HG02938 (cell line): ENCODE measurements at regions not wholly inside any gene's neighbourhood (a gene's known extent, or its start where the extent isn't known, plus 50 kb on each side); places are given as distances from the start of the nearest gene placed in this dataset.

Experiments used
- ATAC-seq: cut with Tn5 transposase; IDR thresholded peaks from one replicate; pipeline ENCODE4 v1.9.1; 2021; ENCODE audit warnings: mild to moderate bottlenecking, moderate library complexity; ENCODE audit not compliant: unreplicated experiment

DNA sequence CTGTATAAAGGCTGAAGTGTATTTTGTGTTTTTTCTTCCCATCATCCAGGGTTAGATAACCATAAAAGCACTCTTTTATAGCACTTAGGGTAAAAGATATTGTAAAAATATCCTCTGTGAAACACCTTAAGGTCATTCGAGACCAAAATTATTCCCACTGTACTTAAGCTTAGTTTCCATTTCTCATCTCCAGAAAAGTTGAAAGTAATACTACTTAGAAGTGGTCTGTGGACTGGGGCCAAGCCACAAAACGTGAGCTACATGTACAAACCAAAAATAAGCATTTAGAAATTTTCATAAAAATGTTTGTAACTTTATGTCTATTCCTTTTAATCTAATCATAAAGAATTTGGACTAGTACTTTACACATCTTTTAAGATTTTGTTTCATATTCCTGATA is 142.0 kb upstream of the NTM start:
- no peak for ATAC-seq

DNA sequence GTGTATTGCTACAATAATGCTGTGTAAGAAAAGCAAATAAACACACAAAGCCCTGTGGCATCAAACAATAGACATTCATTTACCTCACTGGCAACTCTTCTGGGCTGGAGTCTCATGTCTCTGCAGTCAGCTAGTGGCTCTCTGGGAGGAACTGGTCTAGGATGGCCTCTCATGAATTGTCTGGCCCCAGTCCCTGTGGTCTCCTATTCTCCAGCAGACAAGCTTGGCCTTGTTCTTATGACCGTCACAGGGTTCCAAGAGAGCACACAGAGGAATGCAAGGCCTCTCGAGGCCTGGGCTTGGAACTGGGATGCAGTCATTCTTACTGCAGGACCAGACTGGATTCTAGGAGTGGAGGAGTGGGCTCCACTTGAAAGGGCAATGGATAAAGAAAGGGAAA is 141.2 kb upstream of the NTM start:
- no peak for ATAC-seq

DNA sequence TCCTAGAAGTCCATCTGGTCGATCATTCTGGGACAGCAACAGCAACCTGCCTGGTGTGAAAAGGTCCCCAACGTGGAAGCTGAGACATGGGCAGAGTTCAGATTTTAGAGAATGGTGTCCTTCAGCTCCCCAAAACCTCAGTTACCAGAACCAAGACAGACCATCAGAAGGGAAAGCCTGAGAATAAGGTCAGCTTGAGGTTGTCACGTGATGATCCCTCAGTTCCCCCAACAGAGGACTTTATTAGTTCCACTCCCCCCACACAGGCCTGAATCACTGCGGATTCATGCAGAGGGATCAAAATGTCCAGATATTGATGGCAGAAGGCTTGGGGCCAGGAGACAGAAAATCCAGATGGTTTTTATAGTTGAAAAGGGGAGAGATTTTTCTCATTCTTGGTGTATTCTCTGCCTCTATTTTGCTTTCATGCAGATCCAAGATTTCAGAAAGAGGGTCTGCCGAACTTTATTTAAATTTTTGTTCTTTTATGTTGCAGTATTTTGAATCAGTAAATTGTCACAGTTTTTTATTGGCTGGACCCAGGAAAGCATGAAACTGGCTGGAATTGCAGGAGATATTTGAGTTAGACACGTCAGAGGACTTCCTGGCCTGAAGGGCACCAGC is 139.0 kb upstream of the NTM start:
- no peak for ATAC-seq

DNA sequence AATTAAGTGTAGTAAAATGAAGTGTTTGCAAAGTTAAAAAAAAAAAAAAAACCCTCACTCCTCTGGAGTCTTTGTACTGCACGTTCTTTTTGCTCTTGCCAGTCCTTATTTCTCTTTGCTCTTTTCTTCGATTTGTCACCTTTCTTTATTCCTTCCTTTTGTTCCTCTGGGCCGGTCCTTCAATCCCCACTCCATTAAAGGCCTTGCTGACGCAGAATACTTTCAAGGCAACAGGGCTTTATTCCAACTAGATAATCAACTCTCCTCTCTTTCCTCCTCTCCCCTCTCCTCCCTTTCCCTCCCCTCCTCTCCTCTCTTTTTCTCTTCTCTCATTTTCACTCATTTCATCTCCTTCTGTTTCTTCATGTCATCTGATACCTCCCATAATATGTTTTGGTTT is 138.2 kb upstream of the NTM start:
- no peak for ATAC-seq

DNA sequence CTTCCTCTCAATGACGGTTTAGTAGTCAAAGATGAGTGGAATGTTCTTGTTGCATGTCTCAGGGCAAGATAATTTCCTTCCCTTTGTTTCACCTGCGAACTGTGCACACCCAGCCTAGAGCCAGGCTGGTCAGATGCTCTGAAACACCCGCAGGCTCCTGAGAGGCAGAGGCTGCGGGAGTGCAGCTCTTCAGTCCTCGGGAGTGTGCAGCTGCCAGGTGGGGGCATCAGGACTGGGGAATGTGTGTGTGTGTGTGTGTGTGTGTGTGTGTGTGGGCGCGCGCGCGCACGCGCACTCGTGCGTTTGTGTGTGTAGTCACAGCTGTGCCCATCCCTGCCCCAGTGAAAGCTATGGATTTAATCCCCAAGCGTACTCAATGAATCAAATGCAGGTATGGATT is 136.2 kb upstream of the NTM start:
- ATAC-seq, result no peak

DNA sequence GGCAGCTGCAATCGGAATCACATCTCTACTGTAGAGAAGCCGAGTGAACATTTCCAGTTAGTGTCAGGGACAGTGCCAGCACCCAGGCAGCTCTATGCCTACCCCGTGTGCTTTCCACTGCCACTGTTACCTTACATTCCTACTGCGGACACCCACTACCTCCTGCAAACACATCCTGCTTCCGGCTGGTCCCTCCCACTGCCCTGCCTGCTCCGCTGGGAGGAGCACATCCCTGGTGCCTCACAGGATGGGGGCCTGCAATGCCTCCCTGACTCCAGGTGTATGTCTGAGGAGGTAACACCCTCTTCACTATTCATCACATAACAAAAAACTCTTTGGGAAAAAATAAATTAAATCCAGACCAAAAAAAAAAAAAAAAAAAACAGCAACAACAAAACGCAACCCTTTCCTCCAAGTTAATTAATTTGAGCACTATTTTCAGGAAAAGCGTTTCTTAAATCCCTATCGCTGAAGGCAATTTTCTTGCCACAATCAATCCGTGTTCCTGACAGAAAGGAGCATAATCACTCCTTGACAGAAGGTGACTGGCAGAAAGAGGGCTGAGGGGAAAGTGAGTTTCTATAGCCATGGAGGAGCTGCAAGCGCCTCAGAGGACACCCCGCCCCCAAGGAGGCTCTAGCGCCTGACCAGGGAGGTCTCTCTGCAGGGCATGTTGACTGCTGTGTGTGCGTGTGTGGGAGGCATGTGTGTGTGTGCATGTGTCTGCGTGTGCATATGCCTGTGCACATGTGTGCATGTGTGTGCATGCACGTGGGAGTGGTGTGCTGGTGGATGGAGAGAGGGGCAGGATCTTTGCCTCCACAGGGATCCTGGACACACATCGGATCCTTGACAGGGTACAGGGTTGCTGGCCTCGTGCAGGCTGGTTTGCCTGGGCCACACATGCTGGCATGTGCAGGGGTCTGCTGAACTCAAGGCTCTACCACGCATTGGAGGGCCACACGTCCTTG is 134.8 kb upstream of the NTM start:
- no peak for ATAC-seq

DNA sequence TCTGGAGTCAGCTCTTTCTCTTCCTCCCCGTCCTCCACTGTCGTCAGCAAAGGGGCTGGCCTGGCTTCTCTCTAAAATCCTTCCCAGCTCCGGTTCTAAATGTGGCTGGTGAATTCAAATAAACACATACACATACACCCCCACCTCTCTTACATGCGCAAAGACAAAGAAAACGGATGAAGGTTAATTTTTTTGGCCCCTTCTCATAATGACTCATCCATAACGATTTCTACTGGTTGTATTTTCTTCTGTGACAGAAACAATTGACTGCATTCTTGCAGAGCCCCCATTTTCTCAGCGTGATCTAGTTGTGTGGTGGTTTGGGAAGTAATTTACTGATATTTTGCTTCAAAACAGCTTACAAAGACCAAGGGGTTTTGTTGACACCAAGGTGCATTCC is 130.0 kb upstream of the NTM start:
- no peak for ATAC-seq

DNA sequence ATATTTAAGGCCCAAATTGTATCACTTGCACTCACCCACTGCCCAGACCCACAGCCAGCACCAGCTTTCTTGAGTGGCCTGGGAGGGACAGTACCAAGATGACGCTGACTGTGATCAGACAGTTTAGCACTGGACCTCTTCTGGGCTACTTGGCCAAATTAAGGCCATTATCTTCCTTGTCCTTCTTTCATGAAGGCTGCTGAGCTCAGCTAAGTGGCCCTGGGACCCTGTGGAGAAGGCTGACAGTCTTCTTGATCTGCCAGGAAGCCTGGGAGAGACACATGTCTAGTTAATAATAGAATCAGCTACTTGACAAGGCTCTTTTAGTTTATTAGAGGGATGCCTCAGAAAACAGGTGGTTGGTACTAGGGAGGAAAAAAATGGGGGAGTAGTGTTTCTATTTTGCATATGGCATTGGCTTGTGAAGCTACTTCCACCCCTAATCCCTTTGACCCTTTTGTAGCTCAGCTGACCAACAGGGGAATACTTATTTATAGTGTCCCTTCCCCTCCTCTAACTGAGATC is 127.9 kb upstream of the NTM start:
- ATAC-seq, result no peak

DNA sequence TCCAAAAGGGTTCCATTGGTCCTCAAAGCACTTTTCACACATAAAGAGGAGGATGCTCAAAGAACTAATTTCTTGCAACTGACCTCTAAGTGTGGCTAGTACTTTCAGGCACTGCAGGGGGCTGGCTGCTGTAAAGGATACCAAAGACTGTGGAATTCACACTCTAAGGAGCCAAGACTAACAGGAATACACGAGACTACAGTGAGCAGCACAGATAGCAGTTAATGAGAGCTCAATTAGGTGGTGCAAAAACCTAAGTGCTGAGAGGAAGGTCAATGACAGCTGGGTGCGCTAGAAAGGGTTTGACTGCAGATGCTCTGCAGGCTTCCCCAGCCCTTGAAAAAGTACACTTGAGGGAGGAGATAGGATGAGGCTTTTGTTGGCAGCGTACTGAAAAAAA is 124.3 kb upstream of the NTM start:
- no peak for ATAC-seq

DNA sequence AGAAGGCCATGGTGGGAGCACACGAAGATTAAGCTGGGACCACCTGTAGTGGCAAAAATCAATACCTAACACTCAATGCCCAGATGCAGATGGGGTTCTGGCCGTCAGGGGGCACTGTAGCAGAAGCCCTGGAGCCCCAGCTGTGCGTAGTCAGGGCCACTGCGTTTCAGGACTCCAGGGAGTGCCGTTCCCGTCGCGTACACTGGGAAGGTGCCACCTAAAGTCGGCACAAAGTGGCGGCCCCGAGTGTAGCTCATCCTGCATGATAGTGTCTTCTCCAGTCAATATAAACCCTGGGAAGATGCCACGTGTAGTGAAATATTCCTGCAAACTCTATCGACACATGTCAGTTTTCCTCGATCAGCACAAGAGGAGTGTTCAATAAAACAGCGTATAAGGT is 123.8 kb upstream of the NTM start:
- no peak for ATAC-seq

DNA sequence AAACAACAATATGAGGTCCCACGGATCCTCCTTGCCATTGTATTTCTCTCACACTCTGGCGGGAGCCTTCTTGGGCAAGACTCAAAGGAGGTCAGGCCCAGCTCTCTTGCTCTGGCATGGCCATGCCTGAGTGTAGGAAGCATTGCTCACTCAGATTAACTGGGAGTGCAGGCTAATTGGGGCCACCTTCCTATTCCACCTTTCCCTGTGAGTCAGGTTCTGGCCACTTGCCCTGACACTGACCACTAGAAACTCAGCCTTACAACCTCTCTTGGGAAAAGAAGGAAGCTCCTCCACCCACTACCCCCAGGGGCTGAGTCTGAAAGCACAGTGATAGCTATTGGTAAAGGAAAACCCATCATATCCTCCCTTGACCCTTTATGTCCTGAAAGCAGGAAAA is 121.8 kb upstream of the NTM start:
- ATAC-seq, result no peak

DNA sequence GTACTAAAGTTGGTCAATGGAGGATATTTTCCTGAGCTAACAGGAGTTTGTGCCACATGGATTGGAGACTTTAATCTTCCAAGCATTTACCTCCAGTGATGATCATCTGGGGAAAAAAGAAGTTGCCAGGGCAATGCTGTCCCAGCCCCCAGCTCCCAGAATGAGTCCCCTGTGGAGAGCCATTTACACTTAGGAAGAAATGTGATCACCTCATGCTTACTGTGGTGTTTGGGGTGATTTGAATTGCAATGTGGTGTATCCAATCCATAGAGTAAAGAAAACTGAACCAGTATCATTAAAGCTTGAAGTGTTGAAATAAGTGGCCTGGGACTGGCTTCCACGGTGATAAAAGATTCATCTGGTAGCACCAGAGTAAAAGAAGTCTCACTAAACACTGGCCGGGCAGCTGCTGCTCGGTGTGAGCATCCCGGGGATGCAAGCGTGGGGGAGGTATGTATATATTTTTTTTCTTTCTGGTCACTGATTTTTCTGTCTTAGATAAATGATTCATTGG is 117.2 kb upstream of the NTM start:
- no peak for ATAC-seq

DNA sequence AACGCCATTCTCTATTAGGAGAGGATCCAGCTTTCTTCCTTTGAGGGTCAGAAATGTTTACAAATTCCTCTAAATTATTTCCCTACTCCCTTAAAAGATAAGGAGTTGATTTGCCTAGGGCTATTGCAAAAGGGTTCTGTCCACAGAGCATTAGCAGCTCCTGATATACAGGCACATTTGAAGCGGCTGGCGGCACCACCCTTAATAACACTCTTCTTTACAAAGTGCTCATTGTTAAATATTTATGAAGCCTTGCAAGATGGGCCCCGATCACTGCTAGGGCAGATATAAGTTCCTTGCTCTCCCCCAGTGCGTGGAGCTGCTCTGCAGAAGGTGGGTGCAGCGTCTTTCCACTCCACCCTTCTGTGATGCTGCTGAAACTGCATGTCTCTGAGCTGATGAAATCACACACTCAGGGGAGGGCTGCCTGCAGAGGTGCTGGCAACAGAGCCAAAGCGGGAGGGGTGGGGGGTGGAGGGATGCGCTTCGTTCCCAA is 116.7 kb upstream of the NTM start:
- ATAC-seq, result no peak

DNA sequence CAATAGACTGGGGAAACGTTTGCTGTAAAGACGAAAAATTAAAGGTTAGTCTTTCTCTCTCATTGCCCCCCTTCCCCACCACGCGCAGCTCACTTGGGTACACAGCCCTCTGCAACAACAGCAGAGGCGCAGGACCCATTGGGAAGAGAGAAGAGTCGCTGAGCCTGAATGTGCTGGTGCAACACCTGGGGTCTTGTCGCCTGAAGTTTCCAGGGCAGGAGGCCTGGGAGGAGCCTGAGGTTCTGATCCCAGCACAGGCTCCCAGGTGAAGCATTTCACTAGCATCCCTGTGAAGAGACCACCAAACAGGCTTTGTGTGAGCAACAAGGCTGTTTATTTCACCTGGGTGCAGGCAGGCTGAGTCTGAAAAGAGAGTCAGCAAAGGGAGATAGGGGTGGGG is 116.2 kb upstream of the NTM start:
- ATAC-seq, result no peak

DNA sequence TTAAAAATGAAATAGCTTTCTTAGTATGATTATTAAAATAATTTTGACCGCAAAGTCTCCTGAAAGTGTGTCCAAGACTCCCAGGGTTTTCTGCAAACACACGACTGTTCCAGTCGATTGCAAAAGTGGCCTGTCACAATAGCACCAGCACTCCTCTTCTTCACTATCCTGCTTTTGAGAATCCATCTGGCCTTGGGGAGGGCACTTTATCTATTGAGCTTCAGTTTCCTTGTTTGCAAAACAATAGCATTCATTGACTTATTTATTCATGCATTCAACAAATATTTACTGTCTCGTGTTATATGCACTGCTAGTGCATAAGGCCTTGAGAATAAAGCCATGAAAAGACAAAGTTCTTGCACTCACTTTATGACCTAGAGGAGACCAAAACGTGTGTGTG is 96.2 kb upstream of the NTM start:
- no peak for ATAC-seq

DNA sequence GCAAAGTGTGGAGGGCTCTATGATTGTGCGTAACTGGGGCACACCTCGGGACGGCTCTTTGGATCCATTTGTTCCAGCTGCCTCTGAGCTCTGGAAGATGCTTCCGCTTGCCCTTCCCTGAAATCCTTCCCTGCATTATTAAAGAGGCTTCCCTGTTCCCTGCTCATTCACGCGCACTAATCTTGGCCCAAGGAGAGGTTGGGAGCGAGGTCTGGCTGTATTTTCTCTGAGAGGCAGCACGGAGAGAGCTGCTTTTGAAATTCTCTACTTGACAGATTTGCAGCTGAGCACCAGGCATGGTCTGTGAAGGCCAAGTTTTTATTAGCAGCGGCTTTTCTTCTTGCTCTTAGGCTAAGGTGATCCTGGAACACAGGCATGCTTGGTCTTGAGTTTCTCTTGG is 94.8 kb upstream of the NTM start:
- no peak for ATAC-seq

DNA sequence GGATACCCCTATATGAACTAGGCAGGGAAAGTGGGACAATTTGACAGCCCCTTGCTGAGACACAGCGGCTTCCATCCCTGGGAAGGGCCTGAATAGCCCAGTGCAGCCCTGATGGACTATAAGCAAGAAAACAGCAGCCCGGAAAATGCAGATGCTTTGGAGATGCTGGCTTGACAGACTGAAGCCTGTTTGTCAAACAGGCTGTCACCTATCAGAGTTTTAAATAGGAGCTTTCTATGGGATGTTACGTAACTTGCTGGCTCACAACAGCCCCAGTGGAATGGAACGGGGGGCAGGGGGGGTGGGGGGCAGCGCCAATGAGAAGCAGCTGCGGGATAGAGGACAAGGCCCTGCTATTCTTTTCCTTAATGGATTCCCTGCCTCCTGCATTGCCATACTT is 91.9 kb upstream of the NTM start:
- ATAC-seq, result no peak

DNA sequence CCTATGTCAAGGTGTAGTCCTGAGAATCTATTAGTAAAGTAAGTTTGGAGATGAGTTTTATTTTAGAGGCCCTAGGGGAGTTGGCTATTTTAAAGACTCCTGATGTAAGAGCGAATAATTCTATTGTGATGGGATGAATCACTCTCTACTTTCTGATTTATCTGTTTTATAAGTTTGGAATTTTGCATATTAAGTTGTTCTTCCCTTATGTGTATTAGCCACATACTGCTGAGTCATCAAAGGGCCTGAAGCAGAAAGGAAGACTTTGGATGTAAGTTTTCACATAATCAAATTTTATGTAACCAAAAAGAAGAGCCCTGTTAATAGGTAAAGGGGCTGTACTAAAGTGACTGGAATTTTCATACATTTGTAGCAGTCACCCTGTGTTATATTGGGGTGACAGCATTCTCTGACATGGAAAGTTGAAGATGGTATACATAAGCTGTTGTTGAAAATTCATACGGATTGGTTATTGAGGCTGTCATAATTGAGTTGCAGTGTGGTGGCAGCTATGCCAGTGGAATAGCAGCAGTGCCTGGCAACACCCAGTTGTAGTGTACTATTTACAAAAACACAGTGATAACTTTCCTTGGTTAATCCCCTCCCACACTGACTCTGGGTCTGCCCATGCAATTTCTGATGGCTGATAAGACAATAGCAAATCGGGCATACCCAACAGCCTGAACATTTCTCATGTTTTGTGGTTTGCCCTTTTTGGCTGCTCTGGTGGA is 90.6 kb upstream of the NTM start:
- ATAC-seq, result no peak

DNA sequence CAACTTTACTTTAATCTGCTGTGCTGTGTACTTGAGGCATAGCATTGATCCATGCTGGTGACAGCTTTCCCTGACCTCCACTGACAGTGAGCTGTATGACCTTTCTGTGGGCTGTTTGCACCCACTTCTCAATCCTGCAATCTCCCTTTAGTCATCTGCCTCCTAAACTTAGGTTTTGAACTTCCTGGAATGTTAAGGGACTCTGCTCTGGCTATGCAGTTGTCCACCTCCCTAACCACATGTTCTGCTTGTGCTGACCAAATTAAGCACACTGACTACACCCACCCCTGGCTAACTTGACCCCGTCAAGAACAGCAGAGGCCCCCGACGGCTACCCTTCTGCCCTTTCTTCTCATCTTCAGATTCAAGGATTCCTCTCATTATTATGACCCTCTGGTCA is 89.1 kb upstream of the NTM start:
- no peak for ATAC-seq

DNA sequence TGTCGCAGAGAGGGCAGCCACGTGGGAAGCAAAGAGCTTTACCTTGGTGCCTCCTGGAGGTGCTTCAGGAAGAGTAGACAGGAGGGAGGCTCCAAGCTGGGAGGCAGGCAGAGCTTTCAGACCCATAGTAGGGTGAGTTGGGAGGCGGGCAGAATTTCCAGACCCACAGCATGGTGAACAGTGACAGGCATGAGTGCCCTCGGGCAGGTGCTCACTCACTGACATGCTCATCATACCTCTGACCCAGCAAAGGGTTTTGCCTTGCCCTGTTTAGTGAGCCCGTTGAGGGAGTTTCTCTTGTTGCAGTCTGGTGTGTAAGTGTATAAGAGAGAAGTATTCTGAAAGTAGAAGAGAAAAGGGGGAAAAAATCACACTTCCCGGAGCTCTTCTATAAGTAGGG is 86.4 kb upstream of the NTM start:
- ATAC-seq, result no peak

DNA sequence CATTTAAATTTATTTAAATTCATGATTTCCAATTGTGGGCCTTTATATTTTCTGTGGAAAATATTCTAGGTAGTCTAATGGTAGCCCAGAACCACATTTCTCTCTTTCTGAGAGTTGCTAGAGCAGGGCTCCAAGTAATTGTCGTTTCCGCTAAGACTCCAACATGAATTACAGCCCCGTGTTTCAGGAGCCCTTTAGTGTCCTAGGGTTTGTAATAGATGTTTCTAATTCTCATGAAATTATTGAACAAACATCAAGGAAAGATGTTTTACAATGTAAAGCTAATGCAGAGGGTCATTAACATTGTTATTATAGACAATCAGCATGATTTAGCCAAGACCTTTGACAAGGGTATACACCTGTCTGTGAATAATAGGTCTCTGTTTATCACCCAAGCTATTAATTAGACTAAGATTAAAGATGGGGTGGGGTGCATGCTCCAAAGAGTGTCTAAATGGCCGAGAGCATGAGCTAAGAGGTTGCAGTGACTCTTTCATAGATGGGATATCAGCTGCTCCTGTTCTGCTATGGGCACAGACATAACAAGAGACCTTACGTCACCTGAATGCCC is 81.8 kb upstream of the NTM start:
- ATAC-seq, result no peak
